ENCODE measurements at regions not wholly inside any gene's neighbourhood (a gene's known extent, or its start where the extent isn't known, plus 50 kb on each side); places are given as distances from the start of the nearest gene placed in this dataset.

DNA sequence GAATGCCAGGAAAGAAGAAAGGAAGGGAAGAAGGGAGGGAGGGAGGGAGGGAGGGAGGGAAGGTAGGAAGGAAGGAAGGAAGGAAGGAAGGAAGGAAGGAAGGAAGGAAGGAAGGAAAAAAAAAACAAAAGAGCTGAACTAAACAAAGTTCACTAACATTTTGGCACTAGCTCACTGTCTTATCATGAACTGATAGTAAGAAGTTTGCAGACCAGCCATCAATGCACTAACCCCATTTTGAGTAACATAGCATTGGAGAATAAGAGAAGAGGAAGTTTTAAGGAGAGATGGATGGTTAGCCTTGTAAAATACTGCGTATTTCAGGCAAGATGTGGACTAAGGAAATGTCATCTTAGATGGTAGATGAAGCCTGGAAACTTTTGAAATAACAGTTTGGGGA is 1136.0 kb downstream of the FLRT2 start:
- DNase-seq: no peak

GRCh38 chr14:86662334-86662733 is 1132.4 kb downstream of the FLRT2 start:
- DNase-seq: no peak

DNA sequence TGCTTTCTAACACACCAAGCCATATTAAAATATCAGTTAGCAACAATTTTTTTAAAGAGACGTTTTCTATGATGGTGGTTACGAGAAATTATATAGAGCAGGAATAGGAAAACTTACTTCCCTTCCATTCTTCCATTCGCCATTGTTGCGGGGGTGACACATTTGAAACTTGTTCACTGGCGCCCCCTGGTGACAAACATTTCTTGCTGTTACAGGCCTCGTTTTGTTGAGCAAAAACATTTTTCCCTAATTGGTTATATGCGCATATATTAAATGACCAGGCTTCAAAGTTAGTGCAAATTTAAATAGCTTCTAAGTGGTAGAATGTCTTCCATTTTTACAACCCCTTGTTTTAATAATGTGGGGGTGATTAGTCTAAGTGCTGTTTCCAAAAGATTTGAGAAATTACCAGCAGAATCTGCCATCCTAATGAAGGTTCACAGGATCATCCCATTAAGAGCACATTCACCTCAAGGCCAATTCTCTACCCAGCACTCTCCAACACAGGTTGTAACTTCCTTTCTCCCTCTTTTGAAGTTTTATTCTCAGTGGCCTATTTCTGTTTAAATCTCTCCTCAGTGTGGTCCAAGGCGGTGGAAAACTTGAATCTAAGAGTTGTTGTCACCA is 1124.7 kb downstream of the FLRT2 start:
- peak in 2 of 5 experiments; percentile 7 to 20 for DNase-seq

GRCh38 chr14:86652526-86652925 is 1122.6 kb downstream of the FLRT2 start:
- DNase-seq: no peak

GRCh38 chr14:86646696-86647690 is 1117.0 kb downstream of the FLRT2 start:
- peak in 1 of 5 experiments; percentile 0 for DNase-seq

- no peak for DNase-seq
Observed at GRCh38 chr14:86646125-86646524, 1116.2 kb downstream of the FLRT2 start.

- DNase-seq: no peak
Observed at GRCh38 chr14:86641310-86641709, 1111.4 kb downstream of the FLRT2 start.

- no peak for DNase-seq
Observed at GRCh38 chr14:86640288-86640687, 1110.3 kb downstream of the FLRT2 start.

DNA sequence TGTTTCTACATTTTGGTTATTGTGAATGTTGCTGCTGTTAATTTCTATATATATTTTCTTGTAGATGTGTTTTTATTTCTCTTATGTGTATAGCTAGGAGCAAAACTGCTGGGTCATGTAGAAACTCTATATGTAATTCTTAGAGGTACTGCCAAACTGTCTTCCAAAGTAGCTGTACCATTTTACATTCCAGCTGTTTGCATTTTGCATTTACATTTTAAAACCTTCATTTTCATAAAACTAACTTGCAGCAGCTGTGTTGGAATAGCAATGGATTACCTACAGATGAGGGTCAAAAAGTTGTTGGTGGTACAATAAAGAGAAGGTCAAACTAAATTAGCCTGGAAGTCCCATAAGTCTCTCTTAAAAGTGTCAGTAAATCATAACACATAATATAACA is 1109.7 kb downstream of the FLRT2 start:
- DNase-seq: no peak

GRCh38 chr14:86639146-86639545 is 1109.2 kb downstream of the FLRT2 start:
- DNase-seq: no peak

DNA sequence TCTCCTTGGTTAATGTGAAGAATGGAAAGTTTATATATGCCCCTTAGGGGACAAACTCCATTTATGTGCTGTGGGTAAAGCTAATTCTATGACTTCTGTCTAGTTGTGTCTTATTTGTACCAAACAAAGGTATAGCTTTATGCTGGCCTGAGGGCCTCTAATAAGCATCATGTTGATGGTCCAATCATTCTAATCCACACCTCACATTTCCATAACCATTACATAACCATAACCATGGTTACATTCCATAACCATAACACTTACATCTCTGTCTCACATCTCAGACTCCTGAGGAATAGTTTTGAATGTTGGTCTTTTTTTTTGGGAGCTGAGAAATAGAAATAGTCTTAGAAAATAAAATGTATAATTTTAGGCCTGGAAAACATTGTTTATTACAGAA is 1097.1 kb downstream of the FLRT2 start:
- no peak for DNase-seq

- no peak for DNase-seq
Observed at GRCh38 chr14:86626530-86626929, 1096.6 kb downstream of the FLRT2 start.

DNA sequence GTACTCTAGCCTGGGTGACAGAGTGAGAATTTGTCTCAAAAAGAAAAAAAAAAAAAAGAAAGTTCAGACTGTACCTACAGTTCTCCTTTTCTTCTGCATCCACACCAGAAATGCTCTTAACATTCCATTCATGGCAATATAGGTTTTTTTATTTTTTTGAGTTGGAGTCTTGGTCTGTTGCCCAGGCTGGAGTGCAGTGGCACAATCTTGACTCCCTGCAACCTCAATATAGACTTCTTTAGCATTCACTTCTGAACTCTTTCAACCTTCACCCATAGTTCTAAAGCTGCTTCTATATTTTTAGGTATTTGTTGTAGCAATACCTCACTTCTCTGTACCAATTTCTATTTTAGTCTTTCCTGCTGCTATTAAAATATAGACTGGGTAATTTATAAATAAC is 1095.7 kb downstream of the FLRT2 start:
- DNase-seq: no peak

DNA sequence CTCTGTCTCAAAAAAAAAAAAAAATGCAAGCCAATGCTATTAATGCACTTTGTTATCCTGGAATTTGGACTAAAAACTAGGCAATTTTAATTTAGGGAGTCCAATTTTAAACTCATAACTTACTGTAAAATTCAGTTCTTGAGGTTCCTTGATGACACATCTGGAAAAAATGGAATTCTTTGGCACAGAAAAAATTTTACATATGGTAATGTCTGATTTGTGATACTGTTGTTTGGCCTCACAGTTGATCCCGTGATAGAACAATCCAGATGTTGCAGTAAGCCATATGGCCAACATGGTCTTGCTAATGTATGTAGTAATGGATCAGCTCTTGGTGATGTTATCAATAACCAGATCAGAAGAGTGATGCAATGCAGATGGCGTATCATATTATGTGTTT is 1089.8 kb downstream of the FLRT2 start:
- no peak for DNase-seq

DNA sequence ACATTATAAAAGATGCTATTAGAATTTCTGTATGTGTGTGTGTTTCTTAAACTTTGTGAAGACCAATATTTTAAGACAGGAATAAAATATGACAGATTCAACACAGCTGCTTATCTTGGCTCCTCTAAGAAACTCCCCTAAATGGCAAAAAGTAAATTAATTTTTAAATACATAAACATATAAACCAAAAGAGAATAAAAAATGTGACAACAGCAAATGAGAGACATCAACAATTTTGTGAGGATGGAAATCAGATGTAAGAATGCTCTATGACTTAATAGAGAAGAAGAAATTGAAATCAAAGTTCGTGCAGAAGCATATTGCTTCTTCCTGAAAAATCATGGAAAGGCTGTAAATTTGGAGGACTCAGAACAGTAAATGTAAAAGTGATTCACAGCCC is 1083.8 kb downstream of the FLRT2 start:
- no peak for DNase-seq

GRCh38 chr14:86613126-86613525 is 1083.2 kb downstream of the FLRT2 start:
- no peak for DNase-seq

DNA sequence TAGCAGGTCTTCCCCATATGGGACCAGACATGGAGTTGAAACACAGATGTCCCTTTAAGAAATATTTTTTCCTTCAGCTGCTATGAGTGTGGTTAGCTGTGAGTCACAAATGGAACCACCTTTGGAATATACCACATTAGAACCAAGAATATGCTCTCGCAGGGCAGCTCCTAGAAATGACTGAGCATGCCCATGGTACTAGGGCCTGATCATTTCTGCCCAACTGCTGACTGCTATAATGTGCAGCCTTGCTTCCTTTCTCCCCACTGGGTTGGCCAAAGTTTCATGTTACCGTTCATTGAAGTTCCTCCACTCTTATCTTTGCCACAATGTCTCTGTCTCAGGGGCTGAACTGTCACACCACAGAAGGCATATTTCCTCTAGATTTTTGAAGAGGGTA is 1074.6 kb downstream of the FLRT2 start:
- no peak for DNase-seq

DNA sequence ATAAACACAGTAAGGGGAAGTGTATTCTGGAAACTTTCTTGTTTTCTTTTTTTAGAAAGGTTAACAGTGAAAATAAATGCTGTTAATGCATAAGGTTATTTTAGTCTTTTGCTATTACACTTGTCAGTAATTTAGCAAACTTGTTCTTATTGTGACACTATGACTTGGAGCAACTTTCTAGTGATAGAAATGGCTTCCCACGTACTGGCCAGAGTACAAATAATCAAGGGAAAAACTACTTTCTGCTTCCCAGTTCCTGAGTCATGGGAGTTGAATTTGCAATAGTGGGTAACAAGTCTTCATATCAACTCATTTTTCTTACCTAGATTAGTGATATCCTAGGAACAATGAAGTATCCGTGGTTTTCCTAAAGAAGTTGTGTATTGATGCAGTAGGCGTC is 1072.3 kb downstream of the FLRT2 start:
- DNase-seq: no peak

GRCh38 chr14:86601813-86602212 is 1071.9 kb downstream of the FLRT2 start:
- no peak for DNase-seq

GRCh38 chr14:86597279-86597678 is 1067.3 kb downstream of the FLRT2 start:
- no peak for DNase-seq

- peak in 1 of 5 experiments; percentile 12 for DNase-seq
Observed at GRCh38 chr14:86596024-86596423, 1066.1 kb downstream of the FLRT2 start.

DNA sequence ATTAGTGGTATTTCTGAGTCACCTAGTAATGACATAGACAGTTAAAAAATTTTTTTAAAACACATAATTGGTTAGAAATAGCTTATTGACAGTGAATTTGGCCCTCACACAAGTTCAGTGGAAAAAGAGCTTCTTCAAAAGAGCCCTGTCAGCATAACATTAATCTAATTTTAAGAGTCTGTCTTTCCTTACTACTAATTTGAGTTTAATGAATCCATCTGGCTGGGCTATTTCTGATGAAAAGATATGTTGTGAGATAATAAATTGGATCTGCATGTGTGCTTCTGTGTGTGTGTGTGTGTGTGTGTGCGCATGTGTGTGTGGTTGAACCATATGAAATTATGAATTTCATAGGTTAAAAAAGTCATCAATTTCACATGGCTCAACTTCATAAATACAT is 1045.2 kb downstream of the FLRT2 start:
- DNase-seq: no peak

DNA sequence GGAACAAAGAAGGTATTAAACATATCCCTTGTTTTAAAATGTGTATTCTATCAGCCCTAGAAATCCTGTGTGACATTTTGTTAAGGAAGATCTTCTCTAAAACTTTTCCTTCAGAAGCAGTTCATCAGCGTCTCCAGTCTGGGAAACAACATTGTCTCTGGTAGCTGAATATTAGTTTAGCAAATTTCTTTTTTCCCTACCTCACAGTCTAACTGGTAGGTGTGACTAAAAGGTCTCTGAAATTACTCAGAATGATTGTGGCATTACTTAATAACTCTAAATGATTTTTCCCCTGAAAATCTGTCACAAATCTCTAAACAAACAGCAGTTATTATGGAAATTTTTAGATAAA is 1044.8 kb downstream of the FLRT2 start:
- DNase-seq: no peak
